ENCODE measurements at regions not wholly inside any gene's neighbourhood (a gene's known extent, or its start where the extent isn't known, plus 50 kb on each side); places are given as distances from the start of the nearest gene placed in this dataset.

DNA sequence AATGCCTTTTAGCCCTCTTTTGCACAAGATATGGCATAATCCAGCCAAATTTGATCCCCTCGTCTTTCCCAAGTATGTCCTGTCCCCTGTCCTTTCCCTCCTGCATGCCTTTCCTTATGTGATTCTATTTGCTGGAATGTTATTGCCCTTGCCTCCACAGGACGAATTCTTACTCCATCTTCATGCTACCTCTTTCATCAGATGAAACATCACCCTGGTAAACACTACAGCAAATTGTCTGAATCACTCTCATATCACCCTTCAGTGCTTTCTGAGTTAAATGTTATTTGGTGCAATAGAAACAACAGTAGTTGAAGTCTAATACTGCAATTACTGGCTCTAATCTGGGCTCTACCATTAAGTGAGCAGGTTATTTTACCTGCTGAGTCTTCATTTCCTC is 52.2 kb upstream of the FAT1 start:
- DNase-seq (ENCODE audit: low read depth): no peak
- no peak overlapping the region for H3K4me3 ChIP-seq (ENCODE audit: low read depth, low read length)
- TF ChIP-seq, protein P1, sequence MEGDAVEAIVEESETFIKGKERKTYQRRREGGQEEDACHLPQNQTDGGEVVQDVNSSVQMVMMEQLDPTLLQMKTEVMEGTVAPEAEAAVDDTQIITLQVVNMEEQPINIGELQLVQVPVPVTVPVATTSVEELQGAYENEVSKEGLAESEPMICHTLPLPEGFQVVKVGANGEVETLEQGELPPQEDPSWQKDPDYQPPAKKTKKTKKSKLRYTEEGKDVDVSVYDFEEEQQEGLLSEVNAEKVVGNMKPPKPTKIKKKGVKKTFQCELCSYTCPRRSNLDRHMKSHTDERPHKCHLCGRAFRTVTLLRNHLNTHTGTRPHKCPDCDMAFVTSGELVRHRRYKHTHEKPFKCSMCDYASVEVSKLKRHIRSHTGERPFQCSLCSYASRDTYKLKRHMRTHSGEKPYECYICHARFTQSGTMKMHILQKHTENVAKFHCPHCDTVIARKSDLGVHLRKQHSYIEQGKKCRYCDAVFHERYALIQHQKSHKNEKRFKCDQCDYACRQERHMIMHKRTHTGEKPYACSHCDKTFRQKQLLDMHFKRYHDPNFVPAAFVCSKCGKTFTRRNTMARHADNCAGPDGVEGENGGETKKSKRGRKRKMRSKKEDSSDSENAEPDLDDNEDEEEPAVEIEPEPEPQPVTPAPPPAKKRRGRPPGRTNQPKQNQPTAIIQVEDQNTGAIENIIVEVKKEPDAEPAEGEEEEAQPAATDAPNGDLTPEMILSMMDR (IDR thresholded peaks at IDR 0.05; ENCODE audit: control insufficient read depth, extremely low read depth, insufficient read depth): no peak

DNA sequence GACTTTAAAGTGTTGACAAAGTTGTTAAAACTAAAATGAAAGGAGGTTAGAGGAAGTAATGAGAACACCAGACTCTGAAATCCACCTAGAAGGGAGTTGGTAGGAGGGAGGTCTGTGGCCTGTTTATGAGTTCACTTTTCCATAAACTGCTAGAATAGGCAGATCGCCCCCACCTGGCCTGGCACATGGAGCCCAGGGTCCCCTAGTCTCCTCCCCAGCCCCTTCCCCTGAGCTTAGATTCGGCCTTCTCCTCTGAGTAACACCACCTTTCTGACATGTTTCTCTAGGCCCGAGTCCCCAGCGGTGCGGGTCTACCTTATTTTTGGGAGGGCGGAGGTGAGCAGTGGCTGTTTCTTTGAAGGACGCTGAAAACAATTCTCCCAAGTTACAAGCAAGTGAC is 54.5 kb upstream of the FAT1 start:
- no peak for DNase-seq (ENCODE audit: low read depth)
- TF ChIP-seq, protein P1 (IDR thresholded peaks at IDR 0.05; ENCODE audit: control insufficient read depth, extremely low read depth, insufficient read depth): no peak

DNA sequence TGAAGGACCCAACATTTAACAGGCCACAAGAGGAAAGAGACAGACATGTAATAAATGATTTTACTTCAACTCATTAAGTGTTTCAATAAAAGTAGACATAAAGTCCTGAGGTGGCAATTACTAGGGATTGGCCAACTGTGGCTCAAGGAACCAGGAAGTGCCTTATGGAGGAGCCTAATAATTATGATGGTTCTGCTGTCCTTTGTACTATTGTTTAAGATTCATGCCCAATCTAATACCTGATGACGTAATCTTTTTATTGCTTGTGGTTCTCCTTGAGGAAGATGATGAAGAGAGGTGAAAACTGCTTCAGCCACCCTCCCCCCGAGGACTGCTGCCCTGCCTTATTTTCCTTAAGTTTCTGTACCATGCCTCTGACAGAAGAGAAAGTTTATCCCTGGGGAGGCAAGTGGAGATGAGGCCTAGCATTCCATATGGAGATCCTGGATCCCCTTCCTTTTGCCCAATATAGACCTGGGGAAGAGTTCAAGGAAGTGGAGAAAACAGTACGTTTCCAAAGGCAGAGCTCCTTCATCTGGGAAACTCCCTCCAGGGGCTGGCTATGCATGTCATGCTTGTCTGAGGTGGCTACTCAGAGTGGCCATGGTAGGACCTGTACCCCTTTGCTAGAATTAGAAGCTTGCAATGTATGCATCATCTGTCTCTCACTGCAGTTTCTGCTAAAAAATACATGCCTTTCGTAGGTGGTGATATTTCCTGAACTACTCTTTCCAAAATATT is 56.8 kb upstream of the FAT1 start:
- H3K4me3 ChIP-seq (ENCODE audit: low read depth, low read length): no peak overlapping the region
- TF ChIP-seq, protein P1 (IDR thresholded peaks at IDR 0.05; ENCODE audit: control insufficient read depth, extremely low read depth, insufficient read depth): no peak
- DNase-seq (ENCODE audit: low read depth): no peak

More for the DNA sequence above, 54.5 kb upstream of the FAT1 start:
- H3K4me3 ChIP-seq (ENCODE audit: low read depth, low read length): no peak overlapping the region

DNA sequence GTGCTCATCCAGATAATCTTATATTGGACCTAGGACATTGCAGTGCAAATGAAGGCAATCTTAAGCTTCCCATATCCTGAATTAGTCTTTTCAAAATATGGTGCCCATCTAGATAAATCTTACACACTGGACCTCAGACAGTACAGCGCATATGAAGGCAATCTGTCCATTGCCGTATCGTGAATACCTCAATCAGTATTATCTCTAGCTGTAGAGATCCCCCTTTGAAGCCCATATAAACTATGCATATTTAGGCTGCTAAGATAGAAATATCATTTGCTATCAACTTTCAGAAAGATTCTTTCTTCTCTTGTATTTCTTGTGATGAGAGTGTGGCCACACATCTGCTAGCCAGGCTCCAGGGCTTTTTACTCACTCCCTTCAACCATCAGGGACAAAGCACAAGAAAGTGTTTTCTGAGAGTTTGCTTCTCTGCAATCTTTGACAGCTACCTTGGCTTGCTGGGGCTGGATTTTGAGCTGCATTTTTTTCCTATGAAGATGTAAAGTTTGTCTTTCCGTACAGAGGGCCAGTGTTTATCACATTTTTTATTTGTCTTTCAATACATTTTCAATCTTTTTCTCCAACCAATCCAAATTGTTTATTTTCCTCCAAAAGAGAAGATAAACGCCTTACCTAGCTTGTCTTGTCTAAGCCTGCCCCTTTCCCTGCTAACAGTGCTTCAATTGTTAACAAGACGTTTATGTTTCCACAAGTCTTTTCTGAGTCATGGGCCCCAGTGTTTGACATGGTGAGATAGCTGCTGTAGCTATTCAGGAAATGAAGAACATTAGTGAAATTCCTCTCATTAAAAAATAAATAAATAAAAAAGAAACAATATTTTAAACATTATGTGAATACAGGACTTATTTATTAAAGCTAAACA is 57.6 kb upstream of the FAT1 start:
- TF ChIP-seq, protein P1 (IDR thresholded peaks at IDR 0.05; ENCODE audit: control insufficient read depth, extremely low read depth, insufficient read depth): no peak
- H3K4me3 ChIP-seq (ENCODE audit: low read depth, low read length): no peak overlapping the region
- DNase-seq (ENCODE audit: low read depth): no peak

DNA sequence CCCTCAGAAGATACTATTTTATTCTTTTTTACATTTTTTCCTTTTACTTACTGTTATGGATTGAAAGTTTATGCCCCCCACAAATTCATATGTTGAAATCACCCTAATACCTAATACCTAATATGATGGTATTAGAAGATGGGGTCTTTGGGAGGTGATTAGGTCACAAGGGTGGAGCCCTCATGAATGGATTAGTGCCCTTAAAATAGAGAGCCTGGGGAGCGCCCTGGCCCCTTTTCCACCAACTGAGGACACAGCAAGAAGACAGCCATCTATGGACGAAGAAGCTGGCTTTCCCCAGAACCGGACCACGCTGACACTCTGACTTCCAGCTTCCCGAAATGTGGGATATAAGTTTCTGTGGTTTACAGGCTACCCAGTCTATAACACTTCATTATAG is 58.6 kb upstream of the FAT1 start:
- TF ChIP-seq, protein P1 (IDR thresholded peaks at IDR 0.05; ENCODE audit: control insufficient read depth, extremely low read depth, insufficient read depth): no peak
- no peak for DNase-seq (ENCODE audit: low read depth)
- H3K4me3 ChIP-seq (ENCODE audit: low read depth, low read length): no peak overlapping the region

DNA sequence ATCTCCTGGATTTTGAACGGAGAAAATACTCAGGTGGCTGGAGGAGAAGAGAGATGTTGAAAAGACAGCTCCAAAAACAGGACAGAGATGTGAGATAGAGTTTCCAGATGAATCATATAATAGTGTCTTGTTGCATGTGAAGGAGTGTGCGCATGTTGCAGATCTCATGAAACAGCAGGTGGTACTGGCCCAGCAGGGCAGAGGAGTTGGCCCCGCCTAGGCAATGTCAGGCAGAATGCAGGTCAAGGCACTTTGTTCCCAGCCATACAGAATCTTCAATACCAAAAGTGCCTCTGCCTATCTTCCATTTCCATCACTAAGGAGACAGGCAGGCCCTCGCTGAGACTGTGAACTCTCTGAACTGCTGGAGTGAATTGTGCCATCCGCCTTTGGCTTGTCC is 63.9 kb upstream of the FAT1 start:
- no peak for DNase-seq (ENCODE audit: low read depth)
- H3K4me3 ChIP-seq (ENCODE audit: low read depth, low read length): no peak overlapping the region
- TF ChIP-seq, protein P1 (IDR thresholded peaks at IDR 0.05; ENCODE audit: control insufficient read depth, extremely low read depth, insufficient read depth): no peak
